ENCODE measurements at regions not wholly inside any gene's neighbourhood (a gene's known extent, or its start where the extent isn't known, plus 50 kb on each side); places are given as distances from the start of the nearest gene placed in this dataset.

DNA sequence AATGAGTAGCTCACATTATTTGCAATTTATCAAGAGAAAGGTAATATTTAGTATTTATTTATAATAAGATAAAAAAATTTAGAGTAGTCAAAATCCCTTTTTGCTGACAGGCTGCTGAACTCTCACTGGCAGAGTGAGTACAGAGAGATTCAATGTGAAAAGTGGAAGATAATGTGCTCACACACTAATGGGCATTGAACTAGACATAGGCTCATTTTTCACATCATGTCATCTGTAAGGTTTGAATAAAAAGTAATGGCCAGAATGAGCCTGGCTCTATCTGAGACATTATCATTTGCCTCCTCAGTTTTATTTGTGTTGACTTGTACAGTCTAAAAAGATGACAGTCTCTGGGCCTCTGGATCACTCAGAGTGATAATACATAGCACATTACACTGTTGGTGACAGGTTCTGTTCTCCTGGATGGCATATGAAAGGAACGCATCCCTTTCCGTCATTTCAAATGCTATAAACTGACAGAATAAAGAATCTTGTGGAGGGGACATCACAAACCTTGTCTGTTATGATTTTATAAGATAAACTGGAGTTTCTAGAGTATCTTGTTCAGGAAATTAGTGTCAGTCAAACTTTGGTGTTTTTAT is 812.9 kb downstream of the NR4A2 start:
- TF ChIP-seq, protein P1, sequence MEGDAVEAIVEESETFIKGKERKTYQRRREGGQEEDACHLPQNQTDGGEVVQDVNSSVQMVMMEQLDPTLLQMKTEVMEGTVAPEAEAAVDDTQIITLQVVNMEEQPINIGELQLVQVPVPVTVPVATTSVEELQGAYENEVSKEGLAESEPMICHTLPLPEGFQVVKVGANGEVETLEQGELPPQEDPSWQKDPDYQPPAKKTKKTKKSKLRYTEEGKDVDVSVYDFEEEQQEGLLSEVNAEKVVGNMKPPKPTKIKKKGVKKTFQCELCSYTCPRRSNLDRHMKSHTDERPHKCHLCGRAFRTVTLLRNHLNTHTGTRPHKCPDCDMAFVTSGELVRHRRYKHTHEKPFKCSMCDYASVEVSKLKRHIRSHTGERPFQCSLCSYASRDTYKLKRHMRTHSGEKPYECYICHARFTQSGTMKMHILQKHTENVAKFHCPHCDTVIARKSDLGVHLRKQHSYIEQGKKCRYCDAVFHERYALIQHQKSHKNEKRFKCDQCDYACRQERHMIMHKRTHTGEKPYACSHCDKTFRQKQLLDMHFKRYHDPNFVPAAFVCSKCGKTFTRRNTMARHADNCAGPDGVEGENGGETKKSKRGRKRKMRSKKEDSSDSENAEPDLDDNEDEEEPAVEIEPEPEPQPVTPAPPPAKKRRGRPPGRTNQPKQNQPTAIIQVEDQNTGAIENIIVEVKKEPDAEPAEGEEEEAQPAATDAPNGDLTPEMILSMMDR (IDR thresholded peaks at IDR 0.05), result no peak
- no peak for TF ChIP-seq ZFX (IDR thresholded peaks at IDR 0.05; ENCODE audit: borderline replicate concordance)
